CD4-positive, alpha-beta T cell treated with Interleukin-10 for 1 hour (primary cell): ENCODE measurements at regions not wholly inside any gene's neighbourhood (a gene's known extent, or its start where the extent isn't known, plus 50 kb on each side); places are given as distances from the start of the nearest gene placed in this dataset.

Experiments
- DNase-seq: peaks from one replicate; pipeline ENCODE4 v3.0.0-alpha.2; 2020

DNA sequence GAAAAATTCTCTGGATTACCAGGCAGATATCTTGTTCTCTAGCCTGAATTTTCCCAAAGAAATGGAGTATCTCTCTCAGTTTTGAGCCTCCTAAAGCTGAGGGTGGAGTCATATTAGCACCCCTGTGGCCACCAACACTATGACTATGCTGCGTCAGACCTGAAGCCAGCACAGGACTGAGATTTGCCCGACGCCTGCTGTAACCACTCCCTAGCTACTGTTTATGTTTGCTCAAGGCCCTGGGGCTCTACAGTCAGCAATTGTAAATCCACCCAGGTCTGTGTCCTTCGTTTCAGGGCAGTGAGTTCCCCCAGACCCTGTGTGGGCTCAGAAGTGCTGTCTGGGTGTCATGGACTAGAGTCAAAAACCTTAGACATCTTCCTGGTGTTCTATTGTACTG lies 61.4 kb downstream of the ZXDA start:
- no peak for DNase-seq

- no peak for DNase-seq
Observed at GRCh38 chrX:57822818-57823217, 87.4 kb downstream of the ZXDA start.

DNA sequence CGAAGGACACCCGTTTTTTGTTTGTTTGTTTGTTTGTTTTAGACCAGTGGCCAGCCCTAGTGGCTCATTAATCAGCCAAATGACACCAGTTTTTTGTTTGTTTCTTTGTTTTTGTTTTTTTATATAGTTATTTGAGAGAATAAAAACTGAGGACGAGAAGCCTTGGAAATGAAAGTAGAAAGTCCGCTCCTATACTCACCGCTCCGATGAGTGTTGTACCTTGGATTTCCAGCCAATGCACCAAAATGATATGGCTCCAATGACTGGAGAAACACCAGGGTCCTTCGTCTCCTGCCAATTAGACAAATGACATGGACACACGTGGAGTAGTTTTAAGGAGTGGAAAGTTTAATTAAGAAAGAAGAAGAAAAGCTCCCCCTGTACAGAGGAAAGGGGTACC lies 87.9 kb downstream of the ZXDA start:
- DNase-seq = no peak

DNA sequence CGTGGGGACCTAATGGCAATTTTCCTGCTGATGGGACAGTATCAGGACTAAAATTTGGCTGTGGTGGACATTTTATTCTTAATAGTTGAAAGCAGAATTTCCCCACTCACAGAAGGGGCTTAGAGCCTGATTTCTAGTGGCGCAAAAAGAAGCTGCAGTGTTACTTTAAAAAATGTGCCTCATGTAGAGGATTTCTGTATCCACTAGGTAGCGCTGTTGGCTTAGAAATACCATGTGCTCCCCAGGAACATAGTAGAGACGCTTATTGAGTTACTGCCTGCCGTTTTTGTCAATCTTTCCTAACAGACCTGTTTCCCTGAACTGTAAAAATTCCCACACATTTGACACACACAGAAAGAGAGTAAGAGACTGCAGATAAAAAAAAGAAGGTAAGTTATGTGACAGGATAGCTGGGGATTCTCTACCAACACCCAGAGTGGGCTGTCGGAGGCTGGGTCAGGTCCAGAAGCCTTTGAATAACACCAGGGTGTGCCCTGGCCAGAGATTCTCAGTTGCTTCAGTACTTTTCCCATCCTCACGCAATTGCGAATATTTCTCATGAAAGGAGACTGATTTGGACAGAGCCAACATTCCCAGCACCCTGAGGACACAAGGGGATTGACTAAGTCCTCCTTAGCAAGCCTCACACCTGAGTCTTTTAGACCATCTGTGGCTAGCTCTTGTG lies 88.4 kb downstream of the ZXDA start:
- peak; percentile 62 for DNase-seq

DNA sequence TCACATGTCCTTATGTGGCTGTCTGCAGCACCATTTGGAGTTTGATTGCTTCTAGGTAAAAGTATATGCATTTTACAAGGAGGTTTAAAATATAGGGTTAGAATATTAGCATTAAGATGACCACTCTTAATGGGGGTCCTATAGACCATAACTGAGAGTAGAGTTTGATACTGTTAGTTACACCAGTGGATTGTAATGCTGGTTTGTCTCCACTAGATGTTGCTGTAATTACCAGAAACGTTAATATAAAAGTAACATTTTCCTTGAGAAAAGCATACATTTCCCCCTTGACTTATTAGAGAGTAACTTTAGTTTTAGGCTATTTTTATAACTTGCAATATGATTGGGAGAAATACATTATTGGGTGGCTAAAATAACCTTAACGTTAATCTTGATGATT lies 93.0 kb downstream of the ZXDA start:
- no peak for DNase-seq

GRCh38 chrX:57772637-57773036 lies 92.6 kb upstream of the NLRP2B start:
- DNase-seq = no peak

GRCh38 chrX:57771689-57772088 lies 91.6 kb upstream of the NLRP2B start:
- no peak for DNase-seq

- DNase-seq = no peak
Observed at GRCh38 chrX:57752866-57753265, 72.8 kb upstream of the NLRP2B start.

GRCh38 chrX:57741107-57741506 lies 61.0 kb upstream of the NLRP2B start:
- DNase-seq = no peak

DNA sequence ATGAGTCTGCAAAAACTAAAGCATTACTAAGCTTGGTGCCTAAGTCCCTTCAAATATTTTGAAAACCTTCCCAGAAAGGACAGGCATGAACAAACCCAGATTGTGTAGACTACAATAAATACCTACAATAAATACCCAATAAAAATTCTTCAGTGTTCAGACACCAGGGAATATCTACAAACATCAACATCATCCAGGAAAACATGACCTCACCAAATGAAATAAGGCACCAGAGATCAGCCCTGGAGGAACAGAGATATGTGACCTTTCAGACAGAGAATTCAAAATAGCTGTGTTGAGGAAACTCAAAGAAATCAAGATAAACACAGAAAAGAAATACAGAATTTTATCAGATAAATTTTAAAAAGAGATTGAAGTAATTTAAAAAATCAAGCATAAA lies 57.8 kb upstream of the NLRP2B start:
- no peak for DNase-seq
